HCT116 (cell line): ENCODE measurements at regions not wholly inside any gene's neighbourhood (a gene's known extent, or its start where the extent isn't known, plus 50 kb on each side); places are given as distances from the start of the nearest gene placed in this dataset.

Experiments
- CEBPB ChIP-seq: IDR thresholded peaks from 2 replicates; pipeline ENCODE4 v1.6.1; 2012; ENCODE audit warnings: low read depth
- CTCF ChIP-seq, 3 experiments: fragments of 200-600 bp in 1 of 3; sonication (generic) in 1 of 3; IDR thresholded peaks in 2 of 3; conservative IDR thresholded peaks in 1 of 3; 2 replicates each; pipeline ENCODE4 v1.5.1; 2012 to 2017; ENCODE audit warnings: low read depth in 2 of 3, low read length in 2 of 3, antibody characterized with exemption in 1 of 3, borderline replicate concordance in 1 of 3, control low read depth in 1 of 3, mild to moderate bottlenecking in 1 of 3, mixed read lengths in 1 of 3, mixed run types in 1 of 3, moderate library complexity in 1 of 3; ENCODE audit not compliant: insufficient read depth in 1 of 3
- EZH2 ChIP-seq: fragments of 200-600 bp; sonication (generic); IDR thresholded peaks from 2 replicates; pipeline ENCODE4 v1.6.1; 2017; ENCODE audit warnings: antibody characterized with exemption, mixed run types
- JUND ChIP-seq: IDR thresholded peaks from 2 replicates; pipeline ENCODE4 v1.6.1; 2012
- MAX ChIP-seq: IDR thresholded peaks from 2 replicates; pipeline ENCODE4 v1.6.1; 2012
- POLR2A ChIP-seq: IDR thresholded peaks from 2 replicates; pipeline ENCODE4 v1.7.0; 2011; ENCODE audit warnings: borderline replicate concordance; ENCODE audit not compliant: insufficient read depth, insufficient read length; ENCODE audit errors: extremely low read depth
- POLR2AphosphoS5 ChIP-seq: IDR thresholded peaks from 2 replicates; pipeline ENCODE4 v1.6.1; 2011; ENCODE audit warnings: mild to moderate bottlenecking, low read depth, low read length, moderate library complexity
- REST ChIP-seq: IDR thresholded peaks from 2 replicates; pipeline ENCODE4 v1.6.1; 2012; ENCODE audit warnings: low read depth
- SP1 ChIP-seq: IDR thresholded peaks from 2 replicates; pipeline ENCODE4 v1.6.1; 2012; ENCODE audit warnings: low read depth
- SRF ChIP-seq: IDR thresholded peaks from 2 replicates; pipeline ENCODE4 v1.6.1; 2012; ENCODE audit warnings: low read depth
- YY1 ChIP-seq: IDR thresholded peaks from 2 replicates; pipeline ENCODE4 v1.6.1; 2011; ENCODE audit warnings: low read length, low read depth, moderate library complexity, mild to moderate bottlenecking; ENCODE audit not compliant: insufficient replicate concordance; ENCODE audit errors: extremely low read depth
- ZBTB33 ChIP-seq: IDR thresholded peaks from 2 replicates; pipeline ENCODE4 v1.6.1; 2011; ENCODE audit warnings: mild to moderate bottlenecking, low read length, moderate library complexity; ENCODE audit not compliant: insufficient replicate concordance; ENCODE audit errors: extremely low read depth
- ZNF274 ChIP-seq: fragments of 200-500 bp; sonication (Bioruptor generic); IDR thresholded peaks from 2 replicates; pipeline ENCODE4 v1.6.1; 2014; ENCODE audit warnings: mild to moderate bottlenecking, low read depth, low read length, inconsistent platforms

GRCh38 chr3:188993181-188993580, 178.6 kb upstream of the TPRG1 start:
- TF ChIP-seq EZH2: no peak
- no peak for TF ChIP-seq CTCF (IDR thresholded peaks at IDR 0.05 in 2 of 3, conservative IDR thresholded peaks at IDR 0.05 in 1 of 3; ENCODE audit: borderline replicate concordance in 1 of 3, insufficient read depth in 1 of 3, low read depth in 2 of 3, low read length in 2 of 3)
- no peak for TF ChIP-seq MAX
- TF ChIP-seq POLR2AphosphoS5: no peak
- no peak for TF ChIP-seq CEBPB
- TF ChIP-seq POLR2A: no peak
- no peak for TF ChIP-seq ZNF274
- TF ChIP-seq YY1: no peak
- no peak for TF ChIP-seq ZBTB33
- no peak for TF ChIP-seq REST
- TF ChIP-seq SP1: no peak
- TF ChIP-seq JUND: no peak
- TF ChIP-seq SRF: no peak
